Lower lobe of right lung (tissue), 2 donors: ENCODE measurements at regions not wholly inside any gene's neighbourhood (a gene's known extent, or its start where the extent isn't known, plus 50 kb on each side); places are given as distances from the start of the nearest gene placed in this dataset.
"Not testable (repeated sequence)": the region's sequence is repeated elsewhere in the genome, so short reads cannot be mapped to it uniquely, and the experiment has no call there.

Experiments
- ATAC-seq, 2 donors: fragments of 200-7000 bp; cut with Tn5 transposase; one replicate each; pipeline ENCODE4 v1.9.1; 2020 to 2022; ENCODE audit warnings: mild to moderate bottlenecking in 2 of 2, moderate library complexity in 2 of 2
- DNase-seq: peaks from one replicate; pipeline ENCODE4 v3.0.0-alpha.2; 2020
- H3K27ac ChIP-seq: fragments of 200-600 bp; one replicate; pipeline ENCODE4 v1.8.0; 2022
- H3K27me3 ChIP-seq: fragments of 200-600 bp; one replicate; pipeline ENCODE4 v1.8.0; 2022; ENCODE audit warnings: low read depth
- H3K36me3 ChIP-seq: fragments of 200-600 bp; one replicate; pipeline ENCODE4 v1.8.0; 2022; ENCODE audit warnings: mild to moderate bottlenecking
- H3K4me1 ChIP-seq: fragments of 200-600 bp; one replicate; pipeline ENCODE4 v1.8.0; 2022
- H3K4me3 ChIP-seq: fragments of 200-600 bp; one replicate; pipeline ENCODE4 v1.8.0; 2022; ENCODE audit warnings: mild to moderate bottlenecking
- H3K9me3 ChIP-seq: fragments of 200-600 bp; one replicate; pipeline ENCODE4 v1.8.0; 2022
- intact Hi-C: fragments of 100-400 bp; cut with DNase I; formaldehyde crosslinking; loops from one replicate; pipeline ENCODE4 v1.11.0; 2022
- donor health status: DM: no; HTN: yes; CAD: no; lungs with severe emphysema.

- H3K4me1 ChIP-seq, H3K27ac ChIP-seq, H3K9me3 ChIP-seq, intact Hi-C loops, H3K36me3 ChIP-seq, H3K4me3 ChIP-seq, H3K27me3 ChIP-seq, DNase-seq, ATAC-seq: not testable (repeated sequence)
Observed at GRCh38 chr15:21735368-21735767, 142.2 kb downstream of the POTEB start.

GRCh38 chr15:21731496-21731895 is 146.0 kb downstream of the POTEB start:
- ATAC-seq = peak in 1 of 2 donors; percentile 49
- H3K4me3 ChIP-seq, H3K27me3 ChIP-seq, intact Hi-C loops, H3K36me3 ChIP-seq, H3K4me1 ChIP-seq, H3K27ac ChIP-seq, DNase-seq, H3K9me3 ChIP-seq: not testable (repeated sequence)

- H3K27me3 ChIP-seq, H3K27ac ChIP-seq, H3K36me3 ChIP-seq, DNase-seq, H3K9me3 ChIP-seq, H3K4me3 ChIP-seq, H3K4me1 ChIP-seq, intact Hi-C loops: not testable (repeated sequence)
- peak; percentile 80 to 96 for ATAC-seq
Observed at GRCh38 chr15:21730427-21731405, 146.8 kb downstream of the POTEB start.

DNA sequence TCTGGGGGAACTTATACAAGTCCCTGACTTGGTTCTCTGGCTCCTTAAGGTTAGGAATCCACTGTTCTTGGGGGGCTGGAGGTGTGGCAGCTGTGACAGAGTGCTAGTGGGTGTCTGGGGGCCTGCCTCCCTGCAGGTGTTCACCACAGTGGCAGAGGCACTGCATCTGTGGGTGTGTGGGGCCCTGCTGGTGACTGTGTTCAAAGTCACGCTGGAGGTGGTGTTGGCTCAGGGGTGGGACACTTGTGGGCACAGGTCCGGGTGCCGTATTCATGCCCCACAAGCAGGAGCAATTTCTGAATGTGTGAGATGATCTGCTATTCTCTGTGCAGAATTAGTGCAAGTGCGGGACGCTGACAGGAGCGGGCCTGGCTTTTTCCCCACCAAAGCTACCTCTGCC is 152.5 kb downstream of the POTEB start:
- ATAC-seq, H3K36me3 ChIP-seq, intact Hi-C loops: not testable (repeated sequence)

GRCh38 chr15:21721115-21721514 is 156.4 kb downstream of the POTEB start:
- intact Hi-C loops, DNase-seq, H3K36me3 ChIP-seq, H3K27ac ChIP-seq, H3K4me1 ChIP-seq, H3K4me3 ChIP-seq, H3K9me3 ChIP-seq, H3K27me3 ChIP-seq, ATAC-seq: not testable (repeated sequence)

More for the DNA sequence above, 152.5 kb downstream of the POTEB start:
- not testable (repeated sequence) for H3K27me3 ChIP-seq, H3K9me3 ChIP-seq, H3K4me3 ChIP-seq, H3K4me1 ChIP-seq, H3K27ac ChIP-seq, DNase-seq

DNA sequence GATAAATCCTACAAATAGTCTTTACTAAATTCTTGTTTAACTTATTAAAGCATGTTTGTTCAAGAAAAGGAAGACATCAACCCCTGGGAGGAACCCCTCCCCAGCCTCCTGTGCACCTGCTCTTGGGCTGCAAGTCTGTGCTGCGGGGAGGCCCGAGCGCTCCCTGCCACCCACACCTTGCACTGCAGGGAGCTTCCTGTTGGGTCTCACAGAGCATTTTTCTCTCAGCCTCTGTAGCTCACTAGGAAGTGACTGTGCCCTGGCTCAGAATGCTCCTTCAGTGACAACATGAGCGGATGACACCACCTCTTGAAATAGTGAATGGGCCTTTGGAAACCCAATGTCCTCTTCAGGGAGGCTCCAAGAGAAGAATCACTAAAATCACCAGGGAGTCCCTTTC is 158.8 kb downstream of the POTEB start:
- H3K36me3 ChIP-seq, H3K9me3 ChIP-seq, H3K4me3 ChIP-seq, H3K27me3 ChIP-seq, DNase-seq, intact Hi-C loops, H3K4me1 ChIP-seq, H3K27ac ChIP-seq: not testable (repeated sequence)
- peak in 1 of 2 donors; percentile 51 for ATAC-seq

DNA sequence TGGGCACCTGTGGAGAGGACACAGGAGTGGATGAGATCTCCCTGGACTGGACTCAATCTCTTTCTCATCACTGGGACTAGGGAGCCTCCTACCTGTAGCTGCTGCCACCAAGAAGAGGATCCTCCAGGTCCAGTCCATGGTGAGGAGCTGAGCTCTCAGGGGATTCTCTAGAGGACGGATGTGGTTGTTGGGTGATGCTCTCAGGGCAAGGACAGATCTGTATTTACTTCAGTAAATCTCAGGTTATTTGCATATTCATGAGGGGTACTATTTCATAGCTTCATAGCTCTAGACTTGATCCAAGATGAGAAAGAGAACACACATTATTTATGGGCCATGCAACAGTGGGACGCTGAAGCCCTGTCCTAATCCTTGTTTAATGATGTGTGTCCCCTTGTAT is 159.4 kb downstream of the POTEB start:
- H3K4me3 ChIP-seq, H3K27me3 ChIP-seq, DNase-seq, H3K9me3 ChIP-seq, H3K36me3 ChIP-seq, intact Hi-C loops, H3K4me1 ChIP-seq, H3K27ac ChIP-seq: not testable (repeated sequence)
- peak; percentile 54 to 61 for ATAC-seq

- H3K36me3 ChIP-seq, intact Hi-C loops, H3K4me1 ChIP-seq, H3K4me3 ChIP-seq, H3K27me3 ChIP-seq, H3K9me3 ChIP-seq, H3K27ac ChIP-seq, DNase-seq: not testable (repeated sequence)
- ATAC-seq = peak in 1 of 2 donors; percentile 50
Observed at GRCh38 chr15:21717661-21718060, 159.9 kb downstream of the POTEB start.

- intact Hi-C loops, DNase-seq, H3K9me3 ChIP-seq, H3K27me3 ChIP-seq, H3K27ac ChIP-seq, H3K4me3 ChIP-seq, H3K36me3 ChIP-seq, H3K4me1 ChIP-seq: not testable (repeated sequence)
- peak in 1 of 2 donors; percentile 68 for ATAC-seq
Observed at GRCh38 chr15:21705480-21705879, 172.1 kb downstream of the POTEB start.

DNA sequence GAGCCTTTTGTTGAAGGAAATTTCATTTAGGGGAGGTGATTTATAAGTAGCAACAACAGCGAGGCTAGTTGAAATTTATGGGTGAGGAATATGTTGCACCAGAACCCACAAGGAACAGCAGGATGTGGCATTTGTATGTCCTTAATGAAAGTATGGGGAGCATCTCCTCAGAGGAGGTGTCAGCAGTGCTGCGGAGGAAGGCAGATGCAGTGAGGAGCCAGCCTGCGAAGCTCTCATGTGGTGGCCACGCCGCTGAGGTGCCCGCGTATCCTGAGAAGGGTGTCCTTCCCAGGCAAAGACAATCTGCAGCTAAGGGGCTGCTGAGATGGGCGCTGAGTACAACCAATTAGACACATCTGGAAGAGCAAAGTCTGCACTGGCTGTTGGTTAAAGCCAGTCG is 178.9 kb downstream of the POTEB start:
- H3K27me3 ChIP-seq, H3K4me1 ChIP-seq, DNase-seq, H3K27ac ChIP-seq, H3K4me3 ChIP-seq, intact Hi-C loops, H3K36me3 ChIP-seq, H3K9me3 ChIP-seq, ATAC-seq: not testable (repeated sequence)

DNA sequence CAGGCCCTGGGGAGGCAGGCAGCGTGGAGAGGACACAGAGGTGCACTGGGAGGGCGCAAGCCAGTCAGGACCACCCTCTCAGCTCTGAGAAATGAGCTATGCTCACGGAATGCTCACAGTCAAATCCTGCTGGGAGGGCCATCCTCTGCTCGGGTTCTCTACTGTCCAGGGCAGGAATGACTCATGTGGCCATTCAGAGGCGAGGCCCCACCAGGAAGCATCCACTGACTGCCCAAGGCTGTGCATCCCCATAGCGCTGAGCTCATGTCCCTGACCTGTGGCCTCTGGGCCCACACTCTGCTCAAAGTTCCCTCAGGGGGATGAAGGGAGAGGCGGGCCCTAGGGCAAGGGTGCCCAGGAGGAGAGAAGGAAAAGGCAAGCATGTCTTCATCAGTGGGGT is 182.4 kb downstream of the POTEB start:
- ATAC-seq, H3K4me3 ChIP-seq, H3K4me1 ChIP-seq, H3K27me3 ChIP-seq, H3K36me3 ChIP-seq, H3K27ac ChIP-seq, intact Hi-C loops, DNase-seq, H3K9me3 ChIP-seq: not testable (repeated sequence)

- DNase-seq, H3K36me3 ChIP-seq, H3K4me1 ChIP-seq, H3K9me3 ChIP-seq, H3K27ac ChIP-seq, intact Hi-C loops, H3K4me3 ChIP-seq, ATAC-seq, H3K27me3 ChIP-seq: not testable (repeated sequence)
Observed at GRCh38 chr15:21692471-21693102, 184.9 kb downstream of the POTEB start.

GRCh38 chr15:21656798-21657397 is 216.6 kb upstream of the POTEB3 start:
- DNase-seq, H3K4me1 ChIP-seq, H3K27ac ChIP-seq, H3K27me3 ChIP-seq, H3K9me3 ChIP-seq, H3K4me3 ChIP-seq, intact Hi-C loops, H3K36me3 ChIP-seq: not testable (repeated sequence)
- peak; percentile 53 to 64 for ATAC-seq
